HepG2 (cell line): ENCODE measurements at regions not wholly inside any gene's neighbourhood (a gene's known extent, or its start where the extent isn't known, plus 50 kb on each side); places are given as distances from the start of the nearest gene placed in this dataset.

Source experiments
- ATAC-seq: fragments of 200-7000 bp; cut with Tn5 transposase; 3 replicates; pipeline ENCODE4 v1.9.1; 2020; ENCODE audit warnings: mild to moderate bottlenecking, moderate library complexity
- BruUV-seq: library from RNA; stranded (reverse); fragments of 400-500 nt; replicated peaks from 2 replicates; lab custom pipeline; 2021; lab: Mats Ljungman, UMichigan
- CTCF ChIA-PET: fragments of 300-600 bp; formaldehyde crosslinking; extraction: SDS; loops from one replicate; lab custom pipeline; 2021; ENCODE audit warnings: low total read pairs, inconsistent platforms, low intra/inter-chr PET ratio; lab: Yijun Ruan, JAX
- POLR2A ChIA-PET: fragments of 350-600 bp; sonication (Branson Sonifier 250); formaldehyde crosslinking; loops from one replicate; lab custom pipeline; 2020; ENCODE audit warnings: antibody characterized with exemption, inconsistent platforms; lab: Yijun Ruan, JAX
- DNase-seq: peaks from one replicate; pipeline ENCODE4 v3.0.0-alpha.2; 2015; ENCODE audit warnings: low spot score
- FAIRE-seq: peaks from 3 replicates; lab custom pipeline; 2011; peaks lifted over from hg19 to GRCh38; lab: Jason Lieb, UNC
- H2AFZ ChIP-seq: one replicate; pipeline ENCODE4 v1.6.1; 2011; ENCODE audit warnings: low read length, inconsistent platforms
- H3K27ac ChIP-seq: fragments of 300-600 bp; 3 replicates; pipeline ENCODE4 v1.8.0; 2011; ENCODE audit warnings: mixed run types, mild to moderate bottlenecking, mixed read lengths, low read length, inconsistent platforms; ENCODE audit not compliant: insufficient read depth; ENCODE audit errors: extremely low read length
- H3K27me3 ChIP-seq, 2 experiments: fragments of 200-600 bp in 1 of 2; 2 replicates in 1 of 2; 3 replicates in 1 of 2; pipeline versions ENCODE4 v1.6.0 to v1.8.0; 2011; ENCODE audit warnings: low read length in 2 of 2, mild to moderate bottlenecking in 2 of 2, moderate library complexity in 2 of 2, inconsistent platforms in 1 of 2; ENCODE audit not compliant: insufficient read depth in 2 of 2, control insufficient read depth in 1 of 2
- H3K36me3 ChIP-seq, 2 experiments: fragments of 200-600 bp in 1 of 2; replicated peaks in 1 of 2; 2 replicates in 1 of 2; 3 replicates in 1 of 2; pipeline versions ENCODE4 v1.5.1 to v1.8.0; 2011; ENCODE audit warnings: low read length in 2 of 2, inconsistent platforms in 1 of 2; ENCODE audit not compliant: insufficient read depth in 2 of 2, control insufficient read depth in 1 of 2
- H3K4me1 ChIP-seq: 2 replicates; pipeline ENCODE4 v1.5.1; 2012; ENCODE audit warnings: low read length, inconsistent platforms; ENCODE audit not compliant: insufficient read depth
- H3K4me2 ChIP-seq: 2 replicates; pipeline ENCODE4 v1.6.0; 2011; ENCODE audit warnings: low read depth, low read length, inconsistent platforms
- H3K4me3 ChIP-seq, 3 experiments: fragments of 200-600 bp in 1 of 3; sonication (generic), shearing (Covaris generic) in 1 of 3; replicated peaks in 1 of 3; 2 replicates each; pipeline ENCODE4 v1.5.1; 2011 to 2016; ENCODE audit warnings: low read length in 3 of 3, inconsistent platforms in 2 of 3, low read depth in 2 of 3, mild to moderate bottlenecking in 2 of 3, control low read depth in 1 of 3, mixed read lengths in 1 of 3; ENCODE audit not compliant: insufficient read depth in 1 of 3
- H3K79me2 ChIP-seq: one replicate; pipeline ENCODE4 v1.6.1; 2011; ENCODE audit warnings: low read length, inconsistent platforms; ENCODE audit not compliant: insufficient read depth
- H3K9ac ChIP-seq: 2 replicates; pipeline ENCODE4 v1.6.0; 2011; ENCODE audit warnings: mild to moderate bottlenecking, low read depth, low read length, inconsistent platforms; ENCODE audit not compliant: insufficient read depth
- H3K9me3 ChIP-seq: 2 replicates; pipeline ENCODE4 v1.5.1; 2012; ENCODE audit warnings: mild to moderate bottlenecking, low read length
- H4K20me1 ChIP-seq: 2 replicates; pipeline ENCODE4 v1.6.0; 2011; ENCODE audit warnings: inconsistent platforms, mild to moderate bottlenecking, low read length, moderate library complexity; ENCODE audit not compliant: insufficient read depth
- DMTF1 ChIP-seq: sonication (generic); formaldehyde crosslinking; IDR thresholded peaks from 2 replicates; pipeline ENCODE4 v1.4.0; 2020; ENCODE audit warnings: mild to moderate bottlenecking, missing genetic modification reagents
- FOXM1 ChIP-seq: sonication (generic); formaldehyde crosslinking; IDR thresholded peaks from 2 replicates; pipeline ENCODE4 v1.5.0; 2020; ENCODE audit warnings: missing genetic modification reagents
- IRX3 ChIP-seq: sonication (generic); formaldehyde crosslinking; IDR thresholded peaks from 2 replicates; pipeline ENCODE4 v1.8.1; 2023; ENCODE audit warnings: mild to moderate bottlenecking, low read depth, missing genetic modification reagents, borderline replicate concordance
- KAT7 ChIP-seq: IDR thresholded peaks from 2 replicates; pipeline ENCODE4 v1.6.1; 2018; ENCODE audit warnings: borderline replicate concordance, missing compliant biosample characterization
- MXI1 ChIP-seq: IDR thresholded peaks from 3 replicates; pipeline ENCODE4 v1.6.1; 2012; ENCODE audit warnings: low read depth, low read length, inconsistent platforms, borderline replicate concordance
- PBX2 ChIP-seq: IDR thresholded peaks from 2 replicates; pipeline ENCODE4 v1.6.1; 2016; ENCODE audit warnings: control low read depth
- TEF ChIP-seq: sonication (generic); formaldehyde crosslinking; IDR thresholded peaks from 2 replicates; pipeline ENCODE4 v1.5.0; 2020; ENCODE audit warnings: missing genetic modification reagents
- TERF1 ChIP-seq: sonication (generic); formaldehyde crosslinking; IDR thresholded peaks from 2 replicates; pipeline ENCODE4 v1.8.0; 2022; ENCODE audit warnings: mild to moderate bottlenecking, missing genetic modification reagents, moderate library complexity
- THAP7 ChIP-seq: sonication (generic); formaldehyde crosslinking; IDR thresholded peaks from 2 replicates; pipeline ENCODE4 v1.8.1; 2023; ENCODE audit warnings: mild to moderate bottlenecking, missing genetic modification reagents
- ZC3H4 ChIP-seq: sonication (generic); formaldehyde crosslinking; IDR thresholded peaks from 2 replicates; pipeline ENCODE4 v1.4.0; 2020; ENCODE audit warnings: missing genetic modification reagents, borderline replicate concordance
- ZNF44 ChIP-seq: sonication (generic); formaldehyde crosslinking; IDR thresholded peaks from 2 replicates; pipeline ENCODE4 v1.5.1; 2020; ENCODE audit warnings: mild to moderate bottlenecking, missing genetic modification reagents
- ZNF589 ChIP-seq: sonication (generic); formaldehyde crosslinking; conservative IDR thresholded peaks from 2 replicates; pipeline ENCODE4 v1.8.0; 2022; ENCODE audit warnings: mild to moderate bottlenecking, moderate library complexity, missing genetic modification reagents
- WGBS: methylation state at CpG from one replicate; pipeline ENCODE4 v1.1.6; 2017; ENCODE audit warnings: low lambda C conversion rate; 5-methylcytosine and 5-hydroxymethylcytosine counted together
- in situ Hi-C: cut with HindIII; loops from 2 replicates; pipeline ENCODE4 v1.10.0; 2017; ENCODE audit warnings: low pct_unique_long_range_greater_than_20kb; ENCODE audit not compliant: extremely low pct_ligation_motif_present
- intact Hi-C: fragments of 100-400 bp; cut with micrococcal nuclease; formaldehyde crosslinking; loops from one replicate; pipeline ENCODE4 v1.10.0; 2022; ENCODE audit not compliant: unreplicated experiment

- no TSS peak for BruUV-seq
- Histone ChIP-seq H3K4me2 (no peak overlapping the region), H3K4me3 (no peak overlapping the region), H3K9me3 (no peaks in the 10 kb centered on the region), H3K79me2 (no peaks in the 10 kb centered on the region), H3K36me3 (no peaks in the 10 kb centered on the region), H4K20me1 (no peaks in the 10 kb centered on the region), H3K9ac (no peak overlapping the region), H2AFZ (no peak overlapping the region), H3K27me3 (no peaks in the 10 kb centered on the region), H3K27ac (no peak overlapping the region), H3K4me1 (no peaks in the 10 kb centered on the region)
- ATAC-seq: no peak
- FAIRE-seq: no peak
- intact Hi-C loops (no loop called here), in situ Hi-C loops (no loop called here)
- 4% methylated on average over 4 of the region's 4 CpGs for WGBS
- peak; percentile 12 for DNase-seq
- ChIA-PET POLR2A (no interaction called here), CTCF (no interaction called here)
- TF ChIP-seq FOXM1 (CRISPR knock-in tag): no peak
- no peak for TF ChIP-seq ZC3H4 (CRISPR knock-in tag)
These were observed 751.1 kb upstream of the FANCL start for GRCh38 chr2:58992062-58992706.

- intact Hi-C loops: no loop called here
- no peak overlapping the region for H3K9ac ChIP-seq
- no peak overlapping the region for H3K4me3 ChIP-seq
- no peaks in the 10 kb centered on the region for H3K36me3 ChIP-seq
- no peaks in the 10 kb centered on the region for H3K9me3 ChIP-seq
- in situ Hi-C loops: no loop called here
- H3K4me1 ChIP-seq: no peaks in the 10 kb centered on the region
- WGBS: under 1% methylated on average over 5 of the region's 5 CpGs
- H4K20me1 ChIP-seq: no peaks in the 10 kb centered on the region
- H2AFZ ChIP-seq: no peak overlapping the region
- BruUV-seq: no TSS peak
- no peaks in the 10 kb centered on the region for H3K79me2 ChIP-seq
- no peak overlapping the region for H3K4me2 ChIP-seq
- H3K27me3 ChIP-seq: no peaks in the 10 kb centered on the region
- FAIRE-seq (no peak), DNase-seq (no peak), ATAC-seq (no peak)
- no peak overlapping the region for H3K27ac ChIP-seq
- CTCF ChIA-PET: no interaction called here
- POLR2A ChIA-PET: no interaction called here
- TF ChIP-seq TERF1 (CRISPR knock-in tag): no peak
- TF ChIP-seq THAP7: no peak
- no peak for TF ChIP-seq ZNF589 (CRISPR knock-in tag)
- TF ChIP-seq PBX2 (CRISPR knock-in tag): no peak
- TF ChIP-seq TEF (CRISPR knock-in tag): no peak
- TF ChIP-seq MXI1: no peak
- no peak for TF ChIP-seq KAT7 (CRISPR knock-in tag)
- TF ChIP-seq IRX3: no peak
- no peak for TF ChIP-seq DMTF1
- no peak for TF ChIP-seq ZNF44 (CRISPR knock-in tag)
These were observed 750.2 kb upstream of the FANCL start for GRCh38 chr2:58991357-58991756.
